ENCODE measurements at regions not wholly inside any gene's neighbourhood (a gene's known extent, or its start where the extent isn't known, plus 50 kb on each side); places are given as distances from the start of the nearest gene placed in this dataset.

- no peak for DNase-seq (ENCODE audit: low read depth, low spot score)
- CTCF ChIA-PET: no interaction called here
- POLR2A ChIA-PET: no interaction called here
Measured at GRCh38 chr10:120691625-120692024, 159.5 kb upstream of the WDR11 start.

GRCh38 chr10:120700426-120700825, 150.7 kb upstream of the WDR11 start:
- no peak overlapping the region for H3K4me3 ChIP-seq (ENCODE audit: low read depth, low read length)
- no peak for DNase-seq (ENCODE audit: low read depth, low spot score)
- POLR2A ChIA-PET: no interaction called here
- TF ChIP-seq CTCF (IDR thresholded peaks at IDR 0.05; ENCODE audit: insufficient read depth, low read length, missing control alignments): no peak
- CTCF ChIA-PET: no interaction called here

More at GRCh38 chr10:120691625-120692024, 159.5 kb upstream of the WDR11 start:
- TF ChIP-seq CTCF (IDR thresholded peaks at IDR 0.05; ENCODE audit: insufficient read depth, low read length, missing control alignments): no peak
- 0 out of 2 replicates have a peak overlapping the region, but pooled peaks have one; percentile 12 for H3K4me3 ChIP-seq (ENCODE audit: low read depth, low read length)

- DNase-seq (ENCODE audit: low read depth, low spot score): no peak
- ChIA-PET POLR2A (no interaction called here), CTCF (no interaction called here)
- no peak overlapping the region for H3K4me3 ChIP-seq (ENCODE audit: low read depth, low read length)
- TF ChIP-seq CTCF (IDR thresholded peaks at IDR 0.05; ENCODE audit: insufficient read depth, low read length, missing control alignments): no peak
Measured at GRCh38 chr10:120701381-120701780, 149.8 kb upstream of the WDR11 start.

- POLR2A ChIA-PET: no interaction called here
Measured at GRCh38 chr10:120702032-120702431, 149.1 kb upstream of the WDR11 start.

GRCh38 chr10:120705309-120705708, 145.9 kb upstream of the WDR11 start:
- no peak for DNase-seq (ENCODE audit: low read depth, low spot score)
- TF ChIP-seq CTCF (IDR thresholded peaks at IDR 0.05; ENCODE audit: insufficient read depth, low read length, missing control alignments): no peak
- CTCF ChIA-PET: no interaction called here
- H3K4me3 ChIP-seq (ENCODE audit: low read depth, low read length): no peak overlapping the region
- POLR2A ChIA-PET: no interaction called here

More at GRCh38 chr10:120702032-120702431, 149.1 kb upstream of the WDR11 start:
- CTCF ChIA-PET: no interaction called here
- TF ChIP-seq CTCF (IDR thresholded peaks at IDR 0.05; ENCODE audit: insufficient read depth, low read length, missing control alignments): no peak
- H3K4me3 ChIP-seq (ENCODE audit: low read depth, low read length): no peak overlapping the region
- DNase-seq (ENCODE audit: low read depth, low spot score): no peak

- no peak overlapping the region for H3K4me3 ChIP-seq (ENCODE audit: low read depth, low read length)
- POLR2A ChIA-PET: no interaction called here
- DNase-seq (ENCODE audit: low read depth, low spot score): no peak
- no peak for TF ChIP-seq CTCF (IDR thresholded peaks at IDR 0.05; ENCODE audit: insufficient read depth, low read length, missing control alignments)
- CTCF ChIA-PET: no interaction called here
Measured at GRCh38 chr10:120710076-120710475, 141.1 kb upstream of the WDR11 start.
